Neuronal stem cell (in vitro differentiated cells): ENCODE measurements at regions not wholly inside any gene's neighbourhood (a gene's known extent, or its start where the extent isn't known, plus 50 kb on each side); places are given as distances from the start of the nearest gene placed in this dataset.
A peak's percentile ranks its signal among the peaks of the same experiment; 100 is the strongest.

Source experiments
- DNase-seq: peaks from one replicate; pipeline ENCODE4 v3.0.0-alpha.2; 2013; ENCODE audit warnings: low spot score
- H2AFZ ChIP-seq: one replicate; pipeline ENCODE4 v1.6.1; 2013; ENCODE audit warnings: mild to moderate bottlenecking, low read length, inconsistent platforms
- H2AK5ac ChIP-seq: 2 replicates; pipeline ENCODE4 v1.6.1; 2013; ENCODE audit warnings: low read depth, mild to moderate bottlenecking, inconsistent platforms, low read length, moderate library complexity, mixed read lengths
- H2BK120ac ChIP-seq: 2 replicates; pipeline ENCODE4 v1.6.1; 2013; ENCODE audit warnings: low read depth, mild to moderate bottlenecking, inconsistent platforms, low read length, moderate library complexity, mixed read lengths
- H2BK12ac ChIP-seq: one replicate; pipeline ENCODE4 v1.6.1; 2013; ENCODE audit warnings: low read length, inconsistent platforms
- H2BK15ac ChIP-seq: 2 replicates; pipeline ENCODE4 v1.6.1; 2013; ENCODE audit warnings: mild to moderate bottlenecking, low read length, inconsistent platforms, mixed read lengths
- H2BK5ac ChIP-seq: one replicate; pipeline ENCODE4 v1.6.1; 2013; ENCODE audit warnings: inconsistent platforms, mild to moderate bottlenecking, low read length, moderate library complexity
- H3K14ac ChIP-seq: one replicate; pipeline ENCODE4 v1.6.1; 2013; ENCODE audit warnings: low read length, inconsistent platforms
- H3K18ac ChIP-seq: 2 replicates; pipeline ENCODE4 v1.6.1; 2013; ENCODE audit warnings: low read length, inconsistent platforms
- H3K23ac ChIP-seq: 2 replicates; pipeline ENCODE4 v1.6.1; 2013; ENCODE audit warnings: low read depth, mild to moderate bottlenecking, mixed read lengths, low read length, inconsistent platforms; ENCODE audit not compliant: poor library complexity
- H3K27ac ChIP-seq: replicated peaks from 3 replicates; pipeline ENCODE4 v1.5.1; 2013; ENCODE audit warnings: low read length, inconsistent platforms
- H3K27me3 ChIP-seq, 3 experiments: 2 replicates each; pipeline ENCODE4 v1.6.1; 2013; ENCODE audit warnings: low read length in 3 of 3, mild to moderate bottlenecking in 2 of 3, inconsistent platforms in 1 of 3, low read depth in 1 of 3, mixed read lengths in 1 of 3, moderate library complexity in 1 of 3; ENCODE audit not compliant: control insufficient read depth in 3 of 3, insufficient read depth in 3 of 3
- H3K36me3 ChIP-seq, 2 donors: replicated peaks in 1 of 2; 2 replicates each; pipeline ENCODE4 v1.6.1; 2013; ENCODE audit warnings: low read length in 2 of 2; ENCODE audit not compliant: control insufficient read depth in 2 of 2, insufficient read depth in 2 of 2
- H3K4ac ChIP-seq: 2 replicates; pipeline ENCODE4 v1.6.1; 2013; ENCODE audit warnings: inconsistent platforms, mild to moderate bottlenecking, low read length, moderate library complexity
- H3K4me1 ChIP-seq, 2 donors: 1 replicate in 1 of 2; 2 replicates in 1 of 2; pipeline ENCODE4 v1.6.1; 2013; ENCODE audit warnings: low read length in 2 of 2, low read depth in 1 of 2; ENCODE audit not compliant: control insufficient read depth in 2 of 2, insufficient read depth in 1 of 2
- H3K4me2 ChIP-seq: one replicate; pipeline ENCODE4 v1.6.1; 2013; ENCODE audit warnings: mild to moderate bottlenecking, low read length, inconsistent platforms; ENCODE audit not compliant: insufficient read depth, poor library complexity, severe bottlenecking
- H3K4me3 ChIP-seq, 2 donors: 2 replicates each; pipeline ENCODE4 v1.5.1; 2013; ENCODE audit warnings: low read length in 2 of 2, mild to moderate bottlenecking in 2 of 2, inconsistent platforms in 1 of 2, moderate library complexity in 1 of 2
- H3K79me1 ChIP-seq: one replicate; pipeline ENCODE4 v1.6.1; 2013; ENCODE audit warnings: low read depth, mild to moderate bottlenecking, inconsistent platforms, low read length, moderate library complexity
- H3K9ac ChIP-seq: one replicate; pipeline ENCODE4 v1.6.1; 2013; ENCODE audit warnings: mild to moderate bottlenecking, low read depth, low read length, inconsistent platforms; ENCODE audit not compliant: poor library complexity
- H3K9me3 ChIP-seq, 2 donors: replicated peaks in 1 of 2; 2 replicates each; pipeline versions ENCODE3 to v1.6.1; 2013; ENCODE audit warnings: low read length in 2 of 2, mild to moderate bottlenecking in 2 of 2, inconsistent platforms in 1 of 2, low read depth in 1 of 2, mixed read lengths in 1 of 2, moderate library complexity in 1 of 2; ENCODE audit not compliant: control insufficient read depth in 2 of 2, insufficient read depth in 1 of 2
- H4K8ac ChIP-seq: one replicate; pipeline ENCODE4 v1.6.1; 2013; ENCODE audit warnings: low read depth, mild to moderate bottlenecking, inconsistent platforms, low read length, moderate library complexity
- H4K91ac ChIP-seq: one replicate; pipeline ENCODE4 v1.6.1; 2013; ENCODE audit warnings: low read length, low read depth, mild to moderate bottlenecking, inconsistent platforms; ENCODE audit not compliant: poor library complexity
- WGBS, 2 donors: extraction: QIAGEN DNeasy Blood & Tissue Kit; methylation state at CpG; one replicate each; pipeline ENCODE4 v1.1.7; 2013; ENCODE audit warnings: missing lambda C conversion rate in 2 of 2, mixed read lengths in 1 of 2; ENCODE audit not compliant: insufficient read length in 2 of 2, insufficient replicate concordance in 1 of 2; ENCODE audit errors: extremely low coverage in 2 of 2; 5-methylcytosine and 5-hydroxymethylcytosine counted together

DNA sequence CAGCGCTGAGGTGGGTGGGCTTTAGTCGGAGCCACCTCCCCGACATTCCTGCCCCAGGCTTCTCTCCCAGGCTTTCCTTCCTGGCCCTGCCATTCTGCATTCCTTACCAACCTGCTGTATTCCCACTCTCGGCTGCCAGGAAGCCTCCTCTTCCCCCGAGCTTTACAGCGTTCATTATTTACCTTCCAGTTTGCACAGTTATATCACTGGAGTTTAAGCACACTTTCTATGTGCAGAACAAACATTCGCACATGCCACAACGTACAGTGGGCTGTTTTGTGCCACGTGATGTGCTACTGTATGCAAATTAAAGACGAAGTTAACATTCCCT lies 246.3 kb downstream of the SOX11 start:
- no CpG with 5 or more reads among the region's 10 CpGs for WGBS, 2 donors
- H3K27ac ChIP-seq = peak overlapping the region; percentile 37
- no peak overlapping the region for H3K9ac ChIP-seq

DNA sequence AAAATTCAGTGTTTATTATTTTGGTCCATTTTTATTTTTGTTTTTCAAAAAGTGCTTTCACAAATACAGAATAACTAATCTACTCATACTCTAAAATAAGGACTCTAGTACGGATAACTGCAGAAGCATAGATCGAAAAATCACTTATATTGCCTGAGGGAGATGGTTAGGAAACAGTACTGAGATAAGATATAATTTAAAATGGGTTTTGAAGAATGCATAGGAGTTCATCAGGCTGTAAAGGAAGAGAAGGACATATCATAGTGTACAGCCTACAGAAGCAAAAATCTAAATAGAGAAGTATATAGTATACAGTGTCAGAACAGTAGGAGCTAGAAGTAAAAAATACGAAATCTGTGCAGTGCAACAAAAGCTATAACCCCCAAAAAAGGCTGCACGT lies 247.4 kb downstream of the SOX11 start:
- Histone ChIP-seq H3K4me1 (peaks cover 7 to 23% of the 10 kb centered on the region in 2 donors), H2BK15ac (no peak overlapping the region), H3K4me3 (no peak overlapping the region), H3K18ac (no peak overlapping the region), H3K4me2 (no peak overlapping the region), H2BK120ac (no peak overlapping the region), H3K9me3 (no peaks in the 10 kb centered on the region), H4K91ac (no peak overlapping the region), H4K8ac (no peak overlapping the region), H3K27ac (no peak overlapping the region), H2AK5ac (no peak overlapping the region), H3K79me1 (no peaks in the 10 kb centered on the region), H3K4ac (no peak overlapping the region), H2AFZ (no peak overlapping the region), H3K9ac (no peak overlapping the region), H2BK5ac (no peak overlapping the region), H3K23ac (no peak overlapping the region), H2BK12ac (no peak overlapping the region), H3K36me3 (no peaks in the 10 kb centered on the region), H3K27me3 (no peaks in the 10 kb centered on the region), H3K14ac (no peak overlapping the region)
- no peak for DNase-seq
- no CpG with 5 or more reads among the region's 4 CpGs for WGBS, 2 donors

More for the DNA sequence above, 246.3 kb downstream of the SOX11 start:
- Histone ChIP-seq H3K79me1 (no peaks in the 10 kb centered on the region), H3K4ac (no peak overlapping the region), H4K91ac (no peak overlapping the region), H3K23ac (no peak overlapping the region), H3K4me3 (no peak overlapping the region), H3K9me3 (no peaks in the 10 kb centered on the region), H2AK5ac (no peak overlapping the region), H2AFZ (peak overlapping the region; percentile 66), H4K8ac (no peak overlapping the region), H2BK120ac (no peak overlapping the region), H2BK12ac (no peak overlapping the region), H3K14ac (no peak overlapping the region), H3K18ac (peak overlapping the region; percentile 86), H3K4me2 (no peak overlapping the region), H3K27me3 (no peaks in the 10 kb centered on the region), H2BK5ac (no peak overlapping the region), H3K4me1 (peaks cover 7 to 22% of the 10 kb centered on the region in 2 donors), H3K36me3 (no peaks in the 10 kb centered on the region), H2BK15ac (no peak overlapping the region)
- no peak for DNase-seq

DNA sequence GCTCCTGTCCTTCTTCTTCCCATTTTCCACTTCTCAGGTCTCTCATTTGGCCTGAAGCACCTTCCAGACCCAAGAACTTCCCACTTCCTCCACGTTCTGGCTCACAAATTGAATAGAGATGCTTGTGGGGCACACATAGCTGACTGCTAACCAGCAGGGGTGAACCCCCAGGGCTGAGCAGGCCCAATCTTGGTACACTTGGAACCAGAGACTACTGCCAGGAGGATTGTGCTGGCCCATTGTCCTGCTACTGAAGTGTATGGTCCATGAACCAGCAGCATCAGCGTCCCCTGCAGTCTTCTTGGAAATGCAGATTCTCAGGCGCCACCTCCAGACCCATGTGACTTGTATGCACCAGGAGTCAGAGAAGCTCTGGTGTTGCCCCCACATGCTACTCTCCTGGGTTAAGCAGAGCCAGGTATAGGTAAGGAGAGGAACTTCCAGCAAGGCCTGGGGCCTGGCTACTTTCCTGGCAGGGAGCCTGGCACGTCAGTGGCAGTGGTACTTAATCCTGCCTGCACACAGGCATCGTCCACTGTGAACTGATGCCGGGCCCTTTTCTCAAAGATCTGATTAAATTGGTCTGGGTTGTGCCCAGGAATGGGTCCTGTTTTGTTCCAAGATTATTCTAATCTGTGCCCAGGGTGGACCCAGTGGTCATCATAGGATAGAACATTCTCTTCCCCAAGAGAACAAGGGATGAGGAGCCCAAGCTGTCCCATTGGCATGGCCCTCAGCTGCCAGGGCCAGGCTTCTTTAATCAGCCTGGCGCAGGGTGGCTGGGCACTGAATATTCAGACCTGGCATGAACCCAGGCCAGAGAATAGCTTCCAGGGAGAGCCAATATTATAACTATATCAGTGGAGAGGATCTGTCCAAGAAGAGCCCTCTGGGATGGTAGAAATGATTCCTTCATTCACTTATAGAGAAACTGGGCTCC lies 248.7 kb downstream of the SOX11 start:
- no peaks in the 10 kb centered on the region for H3K9me3 ChIP-seq
- H3K9ac ChIP-seq = no peak overlapping the region
- no peak overlapping the region for H3K4ac ChIP-seq
- H3K18ac ChIP-seq = no peak overlapping the region
- H3K27ac ChIP-seq = no peak overlapping the region
- H2BK15ac ChIP-seq = peak overlapping the region; percentile 30
- no peak overlapping the region for H4K8ac ChIP-seq
- H3K27me3 ChIP-seq = no peaks in the 10 kb centered on the region
- peaks cover 19 to 28% of the 10 kb centered on the region in 2 donors for H3K4me1 ChIP-seq
- peak overlapping the region; percentile 20 for H2AK5ac ChIP-seq
- no peak for DNase-seq
- peak overlapping the region; percentile 87 for H2BK12ac ChIP-seq
- H2AFZ ChIP-seq = no peak overlapping the region
- no peaks in the 10 kb centered on the region for H3K79me1 ChIP-seq
- H3K23ac ChIP-seq = no peak overlapping the region
- no peaks in the 10 kb centered on the region for H3K36me3 ChIP-seq
- H2BK120ac ChIP-seq = no peak overlapping the region
- H3K4me2 ChIP-seq = no peak overlapping the region
- no peak overlapping the region for H3K4me3 ChIP-seq
- H3K14ac ChIP-seq = no peak overlapping the region
- no CpG with 5 or more reads among the region's 7 CpGs for WGBS, 2 donors
- H4K91ac ChIP-seq = no peak overlapping the region
- H2BK5ac ChIP-seq = no peak overlapping the region

DNA sequence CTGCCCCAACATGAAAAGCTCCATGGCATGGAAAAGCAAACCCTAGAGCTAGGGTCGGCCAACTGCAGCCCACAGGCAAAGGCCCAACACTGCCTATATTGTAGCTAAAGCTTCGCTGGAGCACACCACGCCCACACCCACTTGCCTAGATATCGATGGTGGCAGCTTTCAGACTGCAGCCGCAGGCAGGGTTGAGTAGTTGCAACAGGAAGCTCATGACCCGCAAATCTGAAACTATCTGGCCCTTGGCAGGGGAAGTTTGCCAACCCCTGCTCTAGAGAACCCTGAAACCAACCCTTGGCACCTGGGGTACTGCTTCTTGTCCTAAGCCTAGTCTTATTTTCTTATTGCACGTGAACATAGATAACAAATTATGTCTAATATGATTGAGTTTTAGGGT lies 250.0 kb downstream of the SOX11 start:
- no peak overlapping the region for H3K23ac ChIP-seq
- peak overlapping the region; percentile 81 for H2BK120ac ChIP-seq
- H3K4ac ChIP-seq = no peak overlapping the region
- WGBS, 2 donors = no CpG with 5 or more reads among the region's 7 CpGs
- H3K9me3 ChIP-seq = no peaks in the 10 kb centered on the region
- H2AFZ ChIP-seq = no peak overlapping the region
- H2AK5ac ChIP-seq = peak overlapping the region; percentile 12
- no peaks in the 10 kb centered on the region for H3K27me3 ChIP-seq
- H3K9ac ChIP-seq = no peak overlapping the region
- H3K18ac ChIP-seq = peak overlapping the region; percentile 60
- H2BK15ac ChIP-seq = peak overlapping the region; percentile 6
- no peak overlapping the region for H2BK5ac ChIP-seq
- peaks cover 29 to 30% of the 10 kb centered on the region in 2 donors for H3K4me1 ChIP-seq
- H3K36me3 ChIP-seq = no peaks in the 10 kb centered on the region
- H4K91ac ChIP-seq = no peak overlapping the region
- H3K79me1 ChIP-seq = no peaks in the 10 kb centered on the region
- no peak overlapping the region for H3K4me3 ChIP-seq
- DNase-seq = no peak
- H3K14ac ChIP-seq = no peak overlapping the region
- no peak overlapping the region for H3K27ac ChIP-seq
- no peak overlapping the region for H2BK12ac ChIP-seq
- H3K4me2 ChIP-seq = no peak overlapping the region
- no peak overlapping the region for H4K8ac ChIP-seq
